GM12892 (cell line): ENCODE measurements at regions not wholly inside any gene's neighbourhood (a gene's known extent, or its start where the extent isn't known, plus 50 kb on each side); places are given as distances from the start of the nearest gene placed in this dataset.

Experiments used
- POLR2A ChIP-seq: IDR thresholded peaks from 2 replicates; pipeline ENCODE4 v1.6.1; 2011; ENCODE audit warnings: low read depth, low read length, control low read depth
- TAF1 ChIP-seq: IDR thresholded peaks from 2 replicates; pipeline ENCODE4 v1.6.1; 2011; ENCODE audit warnings: low read depth, mild to moderate bottlenecking, control low read depth, low read length, borderline replicate concordance

- no peak for TF ChIP-seq POLR2A
- TF ChIP-seq TAF1 = no peak
Observed at GRCh38 chr18:39737869-39738268, 2172.3 kb upstream of the CELF4 start.
